HepG2 (cell line): ENCODE measurements at regions not wholly inside any gene's neighbourhood (a gene's known extent, or its start where the extent isn't known, plus 50 kb on each side); places are given as distances from the start of the nearest gene placed in this dataset.

Experiments used
- ATAC-seq: fragments of 200-7000 bp; cut with Tn5 transposase; 3 replicates; pipeline ENCODE4 v1.9.1; 2020; ENCODE audit warnings: mild to moderate bottlenecking, moderate library complexity
- BruUV-seq: library from RNA; stranded (reverse); fragments of 400-500 nt; replicated peaks from 2 replicates; lab custom pipeline; 2021; lab: Mats Ljungman, UMichigan
- CTCF ChIA-PET: fragments of 300-600 bp; formaldehyde crosslinking; extraction: SDS; loops from one replicate; lab custom pipeline; 2021; ENCODE audit warnings: low total read pairs, inconsistent platforms, low intra/inter-chr PET ratio; lab: Yijun Ruan, JAX
- POLR2A ChIA-PET: fragments of 350-600 bp; sonication (Branson Sonifier 250); formaldehyde crosslinking; loops from one replicate; lab custom pipeline; 2020; ENCODE audit warnings: antibody characterized with exemption, inconsistent platforms; lab: Yijun Ruan, JAX
- DNase-seq: peaks from one replicate; pipeline ENCODE4 v3.0.0-alpha.2; 2015; ENCODE audit warnings: low spot score
- FAIRE-seq: peaks from 3 replicates; lab custom pipeline; 2011; peaks lifted over from hg19 to GRCh38; lab: Jason Lieb, UNC
- H2AFZ ChIP-seq: one replicate; pipeline ENCODE4 v1.6.1; 2011; ENCODE audit warnings: low read length, inconsistent platforms
- H3K27ac ChIP-seq: fragments of 300-600 bp; 3 replicates; pipeline ENCODE4 v1.8.0; 2011; ENCODE audit warnings: mixed run types, mild to moderate bottlenecking, mixed read lengths, low read length, inconsistent platforms; ENCODE audit not compliant: insufficient read depth; ENCODE audit errors: extremely low read length
- H3K27me3 ChIP-seq, 2 experiments: fragments of 200-600 bp in 1 of 2; 2 replicates in 1 of 2; 3 replicates in 1 of 2; pipeline versions ENCODE4 v1.6.0 to v1.8.0; 2011; ENCODE audit warnings: low read length in 2 of 2, mild to moderate bottlenecking in 2 of 2, moderate library complexity in 2 of 2, inconsistent platforms in 1 of 2; ENCODE audit not compliant: insufficient read depth in 2 of 2, control insufficient read depth in 1 of 2
- H3K36me3 ChIP-seq, 2 experiments: fragments of 200-600 bp in 1 of 2; replicated peaks in 1 of 2; 2 replicates in 1 of 2; 3 replicates in 1 of 2; pipeline versions ENCODE4 v1.5.1 to v1.8.0; 2011; ENCODE audit warnings: low read length in 2 of 2, inconsistent platforms in 1 of 2; ENCODE audit not compliant: insufficient read depth in 2 of 2, control insufficient read depth in 1 of 2
- H3K4me1 ChIP-seq: 2 replicates; pipeline ENCODE4 v1.5.1; 2012; ENCODE audit warnings: low read length, inconsistent platforms; ENCODE audit not compliant: insufficient read depth
- H3K4me2 ChIP-seq: 2 replicates; pipeline ENCODE4 v1.6.0; 2011; ENCODE audit warnings: low read depth, low read length, inconsistent platforms
- H3K4me3 ChIP-seq, 3 experiments: fragments of 200-600 bp in 1 of 3; sonication (generic), shearing (Covaris generic) in 1 of 3; replicated peaks in 1 of 3; 2 replicates each; pipeline ENCODE4 v1.5.1; 2011 to 2016; ENCODE audit warnings: low read length in 3 of 3, inconsistent platforms in 2 of 3, low read depth in 2 of 3, mild to moderate bottlenecking in 2 of 3, control low read depth in 1 of 3, mixed read lengths in 1 of 3; ENCODE audit not compliant: insufficient read depth in 1 of 3
- H3K79me2 ChIP-seq: one replicate; pipeline ENCODE4 v1.6.1; 2011; ENCODE audit warnings: low read length, inconsistent platforms; ENCODE audit not compliant: insufficient read depth
- H3K9ac ChIP-seq: 2 replicates; pipeline ENCODE4 v1.6.0; 2011; ENCODE audit warnings: mild to moderate bottlenecking, low read depth, low read length, inconsistent platforms; ENCODE audit not compliant: insufficient read depth
- H3K9me3 ChIP-seq: 2 replicates; pipeline ENCODE4 v1.5.1; 2012; ENCODE audit warnings: mild to moderate bottlenecking, low read length
- H4K20me1 ChIP-seq: 2 replicates; pipeline ENCODE4 v1.6.0; 2011; ENCODE audit warnings: inconsistent platforms, mild to moderate bottlenecking, low read length, moderate library complexity; ENCODE audit not compliant: insufficient read depth
- CHD2 ChIP-seq: IDR thresholded peaks from 2 replicates; pipeline ENCODE4 v1.6.1; 2011; ENCODE audit warnings: low read depth, low read length, improper control_type of control experiment
- GPN1 ChIP-seq: sonication (generic); formaldehyde crosslinking; IDR thresholded peaks from 2 replicates; pipeline ENCODE4 v1.5.1; 2020; ENCODE audit warnings: missing genetic modification reagents, borderline replicate concordance
- JARID2 ChIP-seq: sonication (generic); formaldehyde crosslinking; IDR thresholded peaks from 2 replicates; pipeline ENCODE4 v1.8.1; 2023; ENCODE audit warnings: missing genetic modification reagents, inconsistent platforms; ENCODE audit not compliant: insufficient replicate concordance
- MEF2D ChIP-seq: sonication (generic); formaldehyde crosslinking; IDR thresholded peaks from 2 replicates; pipeline ENCODE4 v1.5.1; 2020; ENCODE audit warnings: mild to moderate bottlenecking, missing genetic modification reagents
- MEIS1 ChIP-seq: sonication (generic); formaldehyde crosslinking; IDR thresholded peaks from 2 replicates; pipeline ENCODE4 v1.9.0; 2021; ENCODE audit warnings: mild to moderate bottlenecking, missing genetic modification reagents, moderate library complexity, borderline replicate concordance
- MTERF4 ChIP-seq: sonication (generic); formaldehyde crosslinking; IDR thresholded peaks from 2 replicates; pipeline ENCODE4 v1.8.0; 2023; ENCODE audit warnings: mild to moderate bottlenecking, missing genetic modification reagents
- SMAD1 ChIP-seq: sonication (generic); formaldehyde crosslinking; IDR thresholded peaks from 2 replicates; pipeline ENCODE4 v1.4.0; 2020; ENCODE audit warnings: missing genetic modification reagents, low read depth, mild to moderate bottlenecking, borderline replicate concordance
- SRSF1 ChIP-seq: fragments of 200-400 bp; formaldehyde crosslinking; optimal IDR thresholded peaks from 2 replicates; pipeline ENCODE3; 2017; ENCODE audit warnings: mild to moderate bottlenecking, low read depth, low read length, moderate library complexity
- SRSF4 ChIP-seq: fragments of 200-400 bp; formaldehyde crosslinking; IDR thresholded peaks from one replicate; pipeline ENCODE4 v1.6.1; 2018; ENCODE audit warnings: mild to moderate bottlenecking, low read depth, low read length, moderate library complexity; ENCODE audit not compliant: poor library complexity, severe bottlenecking
- TFDP2 ChIP-seq: sonication (generic); formaldehyde crosslinking; IDR thresholded peaks from 2 replicates; pipeline ENCODE4 v1.4.0; 2020; ENCODE audit warnings: missing genetic modification reagents
- ZNF275 ChIP-seq: sonication (generic); formaldehyde crosslinking; IDR thresholded peaks from 2 replicates; pipeline ENCODE4 v1.8.0; 2022; ENCODE audit warnings: missing genetic modification reagents, mild to moderate bottlenecking, inconsistent platforms, borderline replicate concordance
- ZNF350 ChIP-seq: sonication (generic); formaldehyde crosslinking; IDR thresholded peaks from 2 replicates; pipeline ENCODE4 v1.4.0; 2020; ENCODE audit warnings: mild to moderate bottlenecking, low read depth, missing genetic modification reagents, borderline replicate concordance
- ZNF572 ChIP-seq: sonication (generic); formaldehyde crosslinking; IDR thresholded peaks from 2 replicates; pipeline ENCODE4 v1.5.1; 2020; ENCODE audit warnings: mild to moderate bottlenecking, missing genetic modification reagents
- ZNF740 ChIP-seq: sonication (generic); formaldehyde crosslinking; IDR thresholded peaks from 2 replicates; pipeline ENCODE4 v1.4.0; 2020; ENCODE audit warnings: missing genetic modification reagents
- ZNF749 ChIP-seq: sonication (generic); formaldehyde crosslinking; IDR thresholded peaks from 2 replicates; pipeline ENCODE4 v1.8.0; 2022; ENCODE audit warnings: mild to moderate bottlenecking, missing genetic modification reagents, moderate library complexity, borderline replicate concordance
- ZSCAN12 ChIP-seq: sonication (generic); formaldehyde crosslinking; IDR thresholded peaks from 2 replicates; pipeline ENCODE4 v1.9.0; 2021; ENCODE audit warnings: mild to moderate bottlenecking, missing genetic modification reagents
- WGBS: methylation state at CpG from one replicate; pipeline ENCODE4 v1.1.6; 2017; ENCODE audit warnings: low lambda C conversion rate; 5-methylcytosine and 5-hydroxymethylcytosine counted together
- in situ Hi-C: cut with HindIII; loops from 2 replicates; pipeline ENCODE4 v1.10.0; 2017; ENCODE audit warnings: low pct_unique_long_range_greater_than_20kb; ENCODE audit not compliant: extremely low pct_ligation_motif_present
- intact Hi-C: fragments of 100-400 bp; cut with micrococcal nuclease; formaldehyde crosslinking; loops from one replicate; pipeline ENCODE4 v1.10.0; 2022; ENCODE audit not compliant: unreplicated experiment

GRCh38 chr6:141482796-141483597, 649.7 kb upstream of the GJE1 start:
- WGBS: 2% methylated on average over 6 of the region's 6 CpGs
- POLR2A ChIA-PET: no interaction called here
- BruUV-seq: no TSS peak
- Histone ChIP-seq H3K27ac (no peak overlapping the region), H4K20me1 (no peaks in the 10 kb centered on the region), H3K9ac (no peak overlapping the region), H3K4me2 (no peak overlapping the region), H2AFZ (no peak overlapping the region), H3K79me2 (no peaks in the 10 kb centered on the region), H3K4me1 (no peaks in the 10 kb centered on the region), H3K9me3 (no peaks in the 10 kb centered on the region), H3K36me3 (no peaks in the 10 kb centered on the region), H3K27me3 (no peaks in the 10 kb centered on the region; a peak in 1 of 5 replicates)
- intact Hi-C loops: no loop called here
- ATAC-seq (no peak), FAIRE-seq (no peak), DNase-seq (no peak)
- in situ Hi-C loops: no loop called here
- TF ChIP-seq ZNF572 (CRISPR knock-in tag): no peak
- TF ChIP-seq ZNF350 (CRISPR knock-in tag): no peak
- TF ChIP-seq SRSF4: no peak
- no peak for TF ChIP-seq JARID2
- no peak for TF ChIP-seq ZNF749
- no peak for TF ChIP-seq MTERF4
- no peak for TF ChIP-seq TFDP2 (CRISPR knock-in tag)
- TF ChIP-seq ZNF275: no peak
- TF ChIP-seq MEIS1 (CRISPR knock-in tag): no peak
- TF ChIP-seq SRSF1: no peak
- TF ChIP-seq MEF2D (CRISPR knock-in tag): no peak
- TF ChIP-seq CHD2: no peak
- TF ChIP-seq ZNF740 (CRISPR knock-in tag): no peak
- no peak for TF ChIP-seq GPN1
- no peak for TF ChIP-seq ZSCAN12 (CRISPR knock-in tag)
- no peak for TF ChIP-seq SMAD1
- TF ChIP-seq, all 625 proteins: peak for 0
- no peak overlapping the region for H3K4me3 ChIP-seq
- CTCF ChIA-PET: no interaction called here
